ENCODE measurements at regions not wholly inside any gene's neighbourhood (a gene's known extent, or its start where the extent isn't known, plus 50 kb on each side); places are given as distances from the start of the nearest gene placed in this dataset.
A peak's percentile ranks its signal among the peaks of the same experiment; 100 is the strongest.

DNA sequence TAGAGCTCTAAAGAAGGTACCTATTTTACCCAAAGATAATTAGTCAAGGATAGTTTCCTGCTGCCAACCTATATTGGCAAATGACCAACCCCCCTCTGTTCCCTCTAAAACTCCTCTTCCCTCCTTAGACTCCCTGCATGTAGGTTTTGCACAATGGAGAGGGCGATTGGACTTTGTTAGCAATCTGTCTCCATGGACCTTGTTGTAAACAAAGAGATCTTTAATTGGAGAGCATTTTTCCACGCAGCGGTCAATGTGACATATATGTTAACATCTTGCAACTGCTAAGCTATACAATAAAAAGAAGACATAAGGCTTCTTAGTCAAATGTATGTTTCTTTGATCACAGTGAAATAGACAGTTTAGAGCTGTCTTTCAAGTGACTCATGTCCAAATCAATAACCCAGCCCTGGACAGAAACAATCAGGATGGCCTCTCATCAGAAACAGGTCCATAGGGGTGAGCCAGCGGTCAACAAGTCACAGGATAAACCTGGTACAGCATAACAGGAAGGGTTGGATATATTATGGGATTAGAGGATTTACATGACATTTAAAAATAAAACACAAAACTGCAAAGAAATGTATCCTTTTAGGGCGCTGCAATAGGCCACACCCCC is 69.7 kb upstream of the UBL3 start:
- no peak overlapping the region for H3K4me3 ChIP-seq (ENCODE audit: control insufficient read depth in 1 of 2, extremely low read depth in 1 of 2, low read length in 1 of 2)
- WGBS (ENCODE audit: insufficient coverage): no CpG with 5 or more reads among the region's 5 CpGs
- DNase-seq (no peak), ATAC-seq (replicated peaks in 1 of 4) (no peak)
- no peak overlapping the region for H3K4me3 Mint-ChIP-seq
- no peak overlapping the region for H3K27ac Mint-ChIP-seq
- peaks cover 0 to 5% of the 10 kb centered on the region in 2 experiments for H3K27me3 ChIP-seq (replicated peaks in 1 of 2; ENCODE audit: control insufficient read depth in 2 of 2, extremely low read depth in 1 of 2, insufficient read depth in 2 of 2, low read length in 1 of 2)
- no peaks in the 10 kb centered on the region for H3K36me3 ChIP-seq (ENCODE audit: control insufficient read depth in 2 of 2, extremely low read depth in 1 of 2, insufficient read depth in 1 of 2, low read length in 1 of 2)
- H3K9me3 Mint-ChIP-seq: no peaks in the 10 kb centered on the region
- no peak overlapping the region for H3K27ac ChIP-seq (ENCODE audit: low read length)
- H3K9me3 ChIP-seq: no peaks in the 10 kb centered on the region
- H3K36me3 Mint-ChIP-seq: no peaks in the 10 kb centered on the region
- H3K27me3 Mint-ChIP-seq: no peaks in the 10 kb centered on the region
- peaks cover 11 to 27% (median 19%) of the 10 kb centered on the region in 3 donors for H3K4me1 Mint-ChIP-seq
- ChIA-PET POLR2A (no interaction called here), CTCF (interaction anchor here (0.6 to 1.3 kb wide), 4 partner anchors 15 to 212 kb away, joined by 3 to 4 read pairs (median 3); no protein-coding TSS in a partner anchor)
- H3K4me1 ChIP-seq (ENCODE audit: control insufficient read depth in 1 of 2, extremely low read depth in 1 of 2, insufficient read depth in 2 of 2, low read length in 2 of 2): peaks cover 10 to 22% of the 10 kb centered on the region in 2 experiments

GRCh38 chr13:29918845-29919244 is 68.4 kb upstream of the UBL3 start:
- Histone ChIP-seq H3K4me1 (ENCODE audit: control insufficient read depth in 1 of 2, extremely low read depth in 1 of 2, insufficient read depth in 2 of 2, low read length in 2 of 2) (peaks cover 0 to 10% of the 10 kb centered on the region in 2 experiments), H3K27me3 (replicated peaks in 1 of 2; ENCODE audit: control insufficient read depth in 2 of 2, extremely low read depth in 1 of 2, insufficient read depth in 2 of 2, low read length in 1 of 2) (peaks cover 0 to 3% of the 10 kb centered on the region in 2 experiments), H3K27ac (ENCODE audit: low read length) (no peak overlapping the region), H3K4me3 (ENCODE audit: control insufficient read depth in 1 of 2, extremely low read depth in 1 of 2, low read length in 1 of 2) (no peak overlapping the region), H3K36me3 (ENCODE audit: control insufficient read depth in 2 of 2, extremely low read depth in 1 of 2, insufficient read depth in 1 of 2, low read length in 1 of 2) (no peaks in the 10 kb centered on the region), H3K9me3 (no peaks in the 10 kb centered on the region)
- 80% methylated on average over 1 of the region's 4 CpGs for WGBS (ENCODE audit: insufficient coverage)
- Mint-ChIP-seq H3K4me3 (no peak overlapping the region), H3K27me3 (no peaks in the 10 kb centered on the region), H3K27ac (peak overlapping the region in 1 of 2 donors; percentile 17), H3K36me3 (no peaks in the 10 kb centered on the region), H3K9me3 (no peaks in the 10 kb centered on the region), H3K4me1 (peaks cover 0 to 17% (median 13%) of the 10 kb centered on the region in 3 donors)
- ATAC-seq (replicated peaks in 1 of 4): no peak
- CTCF ChIA-PET: interaction anchor here in 1 of 2 donors (0.7 kb wide), 1 partner anchor 230 kb away, joined by 3 read pairs; no protein-coding TSS in a partner anchor
- DNase-seq: no peak
- POLR2A ChIA-PET: no interaction called here

- no peaks in the 10 kb centered on the region for H3K36me3 Mint-ChIP-seq
- peaks cover 0 to 3% of the 10 kb centered on the region in 2 experiments for H3K27me3 ChIP-seq (replicated peaks in 1 of 2; ENCODE audit: control insufficient read depth in 2 of 2, extremely low read depth in 1 of 2, insufficient read depth in 2 of 2, low read length in 1 of 2)
- no peaks in the 10 kb centered on the region for H3K27me3 Mint-ChIP-seq
- DNase-seq (no peak), ATAC-seq (replicated peaks in 1 of 4) (no peak)
- no peaks in the 10 kb centered on the region for H3K36me3 ChIP-seq (ENCODE audit: control insufficient read depth in 2 of 2, extremely low read depth in 1 of 2, insufficient read depth in 1 of 2, low read length in 1 of 2)
- H3K4me3 ChIP-seq (ENCODE audit: control insufficient read depth in 1 of 2, extremely low read depth in 1 of 2, low read length in 1 of 2): no peak overlapping the region
- peaks cover 0 to 9% of the 10 kb centered on the region in 2 experiments for H3K4me1 ChIP-seq (ENCODE audit: control insufficient read depth in 1 of 2, extremely low read depth in 1 of 2, insufficient read depth in 2 of 2, low read length in 2 of 2)
- WGBS (ENCODE audit: insufficient coverage): 89% methylated on average over 2 of the region's 3 CpGs
- no peak overlapping the region for H3K27ac Mint-ChIP-seq
- CTCF ChIA-PET: no interaction called here
- no peaks in the 10 kb centered on the region for H3K9me3 ChIP-seq
- no peak overlapping the region for H3K27ac ChIP-seq (ENCODE audit: low read length)
- peaks cover 0 to 7% (median 2%) of the 10 kb centered on the region in 3 donors for H3K4me1 Mint-ChIP-seq
- POLR2A ChIA-PET: interaction anchor here in 1 of 2 donors (0.7 kb wide), 1 partner anchor 76 kb away, joined by 3 read pairs; no protein-coding TSS in a partner anchor
- H3K9me3 Mint-ChIP-seq: no peaks in the 10 kb centered on the region
- no peak overlapping the region for H3K4me3 Mint-ChIP-seq
Observed at GRCh38 chr13:29917650-29918049, 67.2 kb upstream of the UBL3 start.

DNA sequence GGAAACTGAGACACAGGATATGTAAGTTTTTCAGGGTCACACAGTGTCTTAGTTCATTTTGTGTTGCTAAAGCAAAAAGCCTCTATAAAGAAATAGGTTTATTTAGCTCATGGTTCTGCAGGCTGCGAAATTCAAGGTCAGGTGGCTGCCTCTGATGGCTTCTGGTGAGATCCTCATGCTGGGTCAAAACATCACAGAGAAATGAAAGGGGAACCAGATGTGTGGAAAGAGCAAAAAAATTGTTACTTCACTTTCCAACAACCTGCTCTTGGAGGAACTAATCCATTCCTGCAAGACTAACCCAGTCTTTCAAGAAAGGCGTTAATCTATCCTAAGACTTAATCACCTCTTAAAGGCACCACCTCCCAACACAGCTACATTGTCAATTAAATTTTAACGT is 64.2 kb upstream of the UBL3 start:
- Mint-ChIP-seq H3K4me1 (peaks cover 0 to 4% (median 2%) of the 10 kb centered on the region in 3 donors), H3K9me3 (no peaks in the 10 kb centered on the region), H3K36me3 (no peaks in the 10 kb centered on the region), H3K27me3 (peaks cover 0 to 5% of the 10 kb centered on the region in 2 donors), H3K27ac (no peak overlapping the region), H3K4me3 (no peak overlapping the region)
- peaks cover 0 to 3% of the 10 kb centered on the region in 2 experiments for H3K27me3 ChIP-seq (replicated peaks in 1 of 2; ENCODE audit: control insufficient read depth in 2 of 2, extremely low read depth in 1 of 2, insufficient read depth in 2 of 2, low read length in 1 of 2)
- no peaks in the 10 kb centered on the region for H3K36me3 ChIP-seq (ENCODE audit: control insufficient read depth in 2 of 2, extremely low read depth in 1 of 2, insufficient read depth in 1 of 2, low read length in 1 of 2)
- ATAC-seq (replicated peaks in 1 of 4) (no peak), DNase-seq (no peak)
- H3K9me3 ChIP-seq: no peaks in the 10 kb centered on the region
- ChIA-PET CTCF (no interaction called here), POLR2A (no interaction called here)
- 78% methylated on average over 2 of the region's 3 CpGs for WGBS (ENCODE audit: insufficient coverage)
- H3K4me3 ChIP-seq (ENCODE audit: control insufficient read depth in 1 of 2, extremely low read depth in 1 of 2, low read length in 1 of 2): no peak overlapping the region
- H3K27ac ChIP-seq (ENCODE audit: low read length): no peak overlapping the region
- H3K4me1 ChIP-seq (ENCODE audit: control insufficient read depth in 1 of 2, extremely low read depth in 1 of 2, insufficient read depth in 2 of 2, low read length in 2 of 2): peaks cover 0 to 9% of the 10 kb centered on the region in 2 experiments

DNA sequence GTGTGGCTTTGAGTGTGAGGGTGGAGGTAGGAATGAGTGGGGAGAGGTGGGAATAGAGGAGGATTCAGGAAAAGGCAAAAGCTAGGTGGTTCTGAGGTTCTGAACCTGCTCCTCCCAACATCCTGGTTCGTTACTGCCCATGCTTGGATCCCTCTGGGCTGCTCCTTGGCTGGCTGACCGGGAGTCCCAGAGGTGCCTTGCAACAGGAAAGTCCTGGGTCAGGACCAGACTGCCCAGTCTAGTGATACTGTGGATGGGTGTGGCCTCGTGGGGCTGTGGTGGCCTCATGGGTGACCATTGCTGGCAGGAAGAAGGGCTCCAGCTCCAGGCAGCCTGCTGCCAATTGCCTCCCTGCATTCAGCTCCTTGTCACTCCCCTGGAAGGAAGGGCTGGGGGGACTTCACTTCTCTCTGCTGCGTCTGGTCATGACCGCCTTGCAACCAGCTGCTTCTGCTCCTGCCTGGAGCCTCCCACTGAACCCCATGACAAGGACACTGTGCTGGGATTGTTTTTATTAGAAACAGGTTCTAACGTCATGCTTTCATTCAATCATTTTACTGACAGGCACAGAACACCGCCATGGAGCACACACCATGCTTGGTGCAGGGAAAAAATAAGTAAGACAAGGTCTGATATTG is 61.5 kb upstream of the UBL3 start:
- ATAC-seq (replicated peaks in 1 of 4) (no peak), DNase-seq (no peak)
- H3K9me3 Mint-ChIP-seq: no peaks in the 10 kb centered on the region
- POLR2A ChIA-PET: interaction anchor here in 1 of 2 donors (0.6 kb wide), 1 partner anchor 45 kb away, joined by 4 read pairs; no protein-coding TSS in a partner anchor
- Histone ChIP-seq H3K36me3 (ENCODE audit: control insufficient read depth in 2 of 2, extremely low read depth in 1 of 2, insufficient read depth in 1 of 2, low read length in 1 of 2) (no peaks in the 10 kb centered on the region), H3K9me3 (no peaks in the 10 kb centered on the region), H3K4me3 (ENCODE audit: control insufficient read depth in 1 of 2, extremely low read depth in 1 of 2, low read length in 1 of 2) (no peak overlapping the region), H3K27ac (ENCODE audit: low read length) (no peak overlapping the region), H3K27me3 (replicated peaks in 1 of 2; ENCODE audit: control insufficient read depth in 2 of 2, extremely low read depth in 1 of 2, insufficient read depth in 2 of 2, low read length in 1 of 2) (no peaks in the 10 kb centered on the region), H3K4me1 (ENCODE audit: control insufficient read depth in 1 of 2, extremely low read depth in 1 of 2, insufficient read depth in 2 of 2, low read length in 2 of 2) (no peaks in the 10 kb centered on the region)
- H3K36me3 Mint-ChIP-seq: no peaks in the 10 kb centered on the region
- 86% methylated on average over 5 of the region's 7 CpGs for WGBS (ENCODE audit: insufficient coverage)
- H3K4me1 Mint-ChIP-seq: peaks cover 0 to 5% (median 0%) of the 10 kb centered on the region in 3 donors
- H3K4me3 Mint-ChIP-seq: no peak overlapping the region
- peaks cover 0 to 5% of the 10 kb centered on the region in 2 donors for H3K27me3 Mint-ChIP-seq
- CTCF ChIA-PET: interaction anchor here in 1 of 2 donors (0.5 kb wide), 1 partner anchor 9 kb away, joined by 3 read pairs; no protein-coding TSS in a partner anchor
- no peak overlapping the region for H3K27ac Mint-ChIP-seq

- no peak for ATAC-seq (replicated peaks in 1 of 4)
- Mint-ChIP-seq H3K4me1 (peaks cover 0 to 5% (median 0%) of the 10 kb centered on the region in 3 donors), H3K4me3 (no peak overlapping the region), H3K27me3 (peaks cover 0 to 5% of the 10 kb centered on the region in 2 donors), H3K36me3 (no peaks in the 10 kb centered on the region), H3K27ac (no peak overlapping the region), H3K9me3 (no peaks in the 10 kb centered on the region)
- no peaks in the 10 kb centered on the region for H3K36me3 ChIP-seq (ENCODE audit: control insufficient read depth in 2 of 2, extremely low read depth in 1 of 2, insufficient read depth in 1 of 2, low read length in 1 of 2)
- no peaks in the 10 kb centered on the region for H3K9me3 ChIP-seq
- H3K27me3 ChIP-seq (replicated peaks in 1 of 2; ENCODE audit: control insufficient read depth in 2 of 2, extremely low read depth in 1 of 2, insufficient read depth in 2 of 2, low read length in 1 of 2): no peaks in the 10 kb centered on the region
- no peak overlapping the region for H3K4me3 ChIP-seq (ENCODE audit: control insufficient read depth in 1 of 2, extremely low read depth in 1 of 2, low read length in 1 of 2)
- WGBS (ENCODE audit: insufficient coverage): 60% methylated on average over 1 of the region's 3 CpGs
- no peak overlapping the region for H3K27ac ChIP-seq (ENCODE audit: low read length)
- ChIA-PET CTCF (no interaction called here), POLR2A (no interaction called here)
- no peaks in the 10 kb centered on the region for H3K4me1 ChIP-seq (ENCODE audit: control insufficient read depth in 1 of 2, extremely low read depth in 1 of 2, insufficient read depth in 2 of 2, low read length in 2 of 2)
- DNase-seq: no peak
Observed at GRCh38 chr13:29909975-29910674, 59.7 kb upstream of the UBL3 start.

Measured in T-cell (primary cell).